ENCODE measurements at regions not wholly inside any gene's neighbourhood (a gene's known extent, or its start where the extent isn't known, plus 50 kb on each side); places are given as distances from the start of the nearest gene placed in this dataset.

- no peak for DNase-seq
Measured at GRCh38 chr1:195327361-195327760, 1280.9 kb downstream of the KCNT2 start.

- no peak for DNase-seq
Measured at GRCh38 chr1:195326325-195326724, 1281.9 kb downstream of the KCNT2 start.

GRCh38 chr1:195325181-195325580 lies 1283.1 kb downstream of the KCNT2 start:
- no peak for DNase-seq

- DNase-seq, result peak; percentile 11
Measured at GRCh38 chr1:195306281-195306680, 1302.0 kb downstream of the KCNT2 start.

GRCh38 chr1:195294911-195295310 lies 1313.3 kb downstream of the KCNT2 start:
- no peak for DNase-seq

GRCh38 chr1:195278644-195279043 lies 1329.6 kb downstream of the KCNT2 start:
- DNase-seq, result no peak

- no peak for DNase-seq
Measured at GRCh38 chr1:195275710-195276109, 1332.5 kb downstream of the KCNT2 start.

- DNase-seq, result no peak
Measured at GRCh38 chr1:195251900-195252299, 1356.3 kb downstream of the KCNT2 start.

GRCh38 chr1:195243492-195243891 lies 1364.7 kb downstream of the KCNT2 start:
- DNase-seq, result no peak

GRCh38 chr1:195241066-195241465 lies 1367.2 kb downstream of the KCNT2 start:
- DNase-seq, result peak; percentile 38

- no peak for DNase-seq
Measured at GRCh38 chr1:195238313-195238712, 1369.9 kb downstream of the KCNT2 start.

GRCh38 chr1:195236991-195237889 lies 1371.0 kb downstream of the KCNT2 start:
- no peak for DNase-seq

- DNase-seq, result no peak
Measured at GRCh38 chr1:195218428-195219212, 1389.6 kb downstream of the KCNT2 start.

GRCh38 chr1:195202241-195202640 lies 1406.0 kb downstream of the KCNT2 start:
- DNase-seq, result no peak

- DNase-seq, result no peak
Measured at GRCh38 chr1:195200772-195201171, 1407.5 kb downstream of the KCNT2 start.

GRCh38 chr1:195197116-195197515 lies 1411.1 kb downstream of the KCNT2 start:
- no peak for DNase-seq

GRCh38 chr1:195195423-195196057 lies 1412.7 kb downstream of the KCNT2 start:
- DNase-seq, result no peak

- DNase-seq, result no peak
Measured at GRCh38 chr1:195193134-195193533, 1415.1 kb downstream of the KCNT2 start.

- DNase-seq, result no peak
Measured at GRCh38 chr1:195188821-195189220, 1419.4 kb downstream of the KCNT2 start.

- no peak for DNase-seq
Measured at GRCh38 chr1:195186544-195186943, 1421.7 kb downstream of the KCNT2 start.

GRCh38 chr1:195185736-195186135 lies 1422.5 kb downstream of the KCNT2 start:
- DNase-seq, result no peak

GRCh38 chr1:195185321-195185720 lies 1422.9 kb downstream of the KCNT2 start:
- DNase-seq, result no peak

- DNase-seq, result no peak
Measured at GRCh38 chr1:195173753-195174152, 1434.5 kb downstream of the KCNT2 start.
